Cardiac fibroblast (primary cell): ENCODE measurements at regions not wholly inside any gene's neighbourhood (a gene's known extent, or its start where the extent isn't known, plus 50 kb on each side); places are given as distances from the start of the nearest gene placed in this dataset.

ENCODE experiments used
- DNase-seq, 2 donors: peaks; one replicate each; pipeline versions ENCODE4 v3.0.0 to v3.0.0-alpha.2; 2010; ENCODE audit warnings: low read depth in 2 of 2
- H3K4me3 ChIP-seq, 2 donors: replicated peaks in 1 of 2; 1 replicate in 1 of 2; 2 replicates in 1 of 2; pipeline ENCODE4 v1.5.1; 2011; ENCODE audit warnings: low read depth in 2 of 2, low read length in 2 of 2, mild to moderate bottlenecking in 2 of 2, moderate library complexity in 1 of 2
- TF ChIP-seq, protein P1 (sequence below): IDR thresholded peaks from one replicate; pipeline ENCODE4 v1.5.1; 2011; ENCODE audit warnings: low read depth, mild to moderate bottlenecking, low read length, inconsistent platforms

GRCh38 chr13:79011179-79011578, 352.2 kb upstream of the OBI1 start:
- DNase-seq: no peak
- no peak overlapping the region for H3K4me3 ChIP-seq

GRCh38 chr13:79003989-79004898, 345.3 kb upstream of the OBI1 start:
- DNase-seq: no peak
- TF ChIP-seq, protein P1, sequence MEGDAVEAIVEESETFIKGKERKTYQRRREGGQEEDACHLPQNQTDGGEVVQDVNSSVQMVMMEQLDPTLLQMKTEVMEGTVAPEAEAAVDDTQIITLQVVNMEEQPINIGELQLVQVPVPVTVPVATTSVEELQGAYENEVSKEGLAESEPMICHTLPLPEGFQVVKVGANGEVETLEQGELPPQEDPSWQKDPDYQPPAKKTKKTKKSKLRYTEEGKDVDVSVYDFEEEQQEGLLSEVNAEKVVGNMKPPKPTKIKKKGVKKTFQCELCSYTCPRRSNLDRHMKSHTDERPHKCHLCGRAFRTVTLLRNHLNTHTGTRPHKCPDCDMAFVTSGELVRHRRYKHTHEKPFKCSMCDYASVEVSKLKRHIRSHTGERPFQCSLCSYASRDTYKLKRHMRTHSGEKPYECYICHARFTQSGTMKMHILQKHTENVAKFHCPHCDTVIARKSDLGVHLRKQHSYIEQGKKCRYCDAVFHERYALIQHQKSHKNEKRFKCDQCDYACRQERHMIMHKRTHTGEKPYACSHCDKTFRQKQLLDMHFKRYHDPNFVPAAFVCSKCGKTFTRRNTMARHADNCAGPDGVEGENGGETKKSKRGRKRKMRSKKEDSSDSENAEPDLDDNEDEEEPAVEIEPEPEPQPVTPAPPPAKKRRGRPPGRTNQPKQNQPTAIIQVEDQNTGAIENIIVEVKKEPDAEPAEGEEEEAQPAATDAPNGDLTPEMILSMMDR: no peak
- no peak overlapping the region for H3K4me3 ChIP-seq

More at GRCh38 chr13:79011179-79011578, 352.2 kb upstream of the OBI1 start:
- TF ChIP-seq, protein P1: no peak

DNA sequence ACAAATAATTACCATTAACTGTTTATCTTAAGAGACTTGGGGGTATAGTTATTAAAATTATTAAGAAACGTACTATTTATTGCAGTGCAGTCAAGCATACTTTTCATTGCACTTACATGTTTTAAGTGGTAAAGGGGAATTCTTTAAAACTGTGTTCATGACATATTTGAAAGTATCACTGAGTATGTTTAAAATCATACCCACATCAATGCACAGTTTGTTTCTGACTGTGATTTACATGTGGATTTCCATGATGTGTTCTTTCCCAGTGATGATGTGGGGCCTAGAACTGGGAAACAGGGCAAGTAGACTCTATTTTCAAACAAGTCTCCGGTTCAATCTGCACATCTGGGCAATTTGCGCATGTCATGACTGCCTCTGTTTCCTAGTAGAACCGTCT, 340.5 kb upstream of the OBI1 start:
- H3K4me3 ChIP-seq: no peak overlapping the region
- DNase-seq: no peak
- TF ChIP-seq, protein P1: no peak

DNA sequence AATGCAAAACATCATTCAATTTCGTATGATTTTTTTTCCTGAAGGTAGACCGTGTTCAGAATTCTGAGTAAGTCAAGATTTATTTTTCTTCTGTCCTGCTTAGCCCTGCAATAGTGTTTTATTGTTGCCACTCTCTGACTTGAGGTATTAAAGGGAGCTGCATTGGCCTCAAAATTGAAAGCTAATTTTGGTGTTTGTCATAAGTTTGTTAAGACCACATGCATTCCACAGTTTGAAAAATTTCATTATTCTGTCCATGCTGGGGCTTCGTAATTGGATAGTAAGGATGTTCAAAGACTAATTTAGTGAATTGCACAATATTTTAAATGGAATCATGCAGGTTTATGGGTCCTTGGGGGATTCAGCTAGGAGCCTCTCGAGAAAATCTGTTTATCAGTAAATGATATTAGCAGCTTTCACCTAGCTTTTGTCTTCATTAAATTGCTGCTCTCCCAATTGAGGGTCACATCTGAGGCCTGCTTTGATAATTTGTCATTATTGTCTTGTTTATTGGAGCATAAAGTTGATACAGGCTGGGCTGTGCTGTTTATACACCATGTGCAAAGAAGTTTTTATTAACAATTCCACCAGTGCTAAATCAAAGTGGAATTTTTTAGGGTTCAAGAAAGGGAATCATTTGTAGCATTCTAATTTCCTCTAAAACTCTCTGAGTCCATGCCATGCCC, 339.8 kb upstream of the OBI1 start:
- no peak for DNase-seq
- TF ChIP-seq, protein P1: no peak
- no peak overlapping the region for H3K4me3 ChIP-seq

GRCh38 chr13:78997902-78998629, 339.1 kb upstream of the OBI1 start:
- TF ChIP-seq, protein P1: no peak
- no peak overlapping the region for H3K4me3 ChIP-seq
- DNase-seq: no peak

GRCh38 chr13:78993792-78994191, 334.8 kb upstream of the OBI1 start:
- TF ChIP-seq, protein P1: no peak
- no peak overlapping the region for H3K4me3 ChIP-seq
- DNase-seq: no peak
